ENCODE measurements at regions not wholly inside any gene's neighbourhood (a gene's known extent, or its start where the extent isn't known, plus 50 kb on each side); places are given as distances from the start of the nearest gene placed in this dataset.

GRCh38 chr1:219317762-219318353 is 144.2 kb downstream of the LYPLAL1 start:
- no peak for DNase-seq (ENCODE audit: low read depth in 2 of 2)

- no peak for DNase-seq (ENCODE audit: low read depth in 2 of 2)
These were observed 142.4 kb downstream of the LYPLAL1 start for GRCh38 chr1:219316066-219316465.

GRCh38 chr1:219313961-219314360 is 140.3 kb downstream of the LYPLAL1 start:
- DNase-seq (ENCODE audit: low read depth in 2 of 2), result no peak

GRCh38 chr1:219312967-219313366 is 139.3 kb downstream of the LYPLAL1 start:
- no peak for DNase-seq (ENCODE audit: low read depth in 2 of 2)

GRCh38 chr1:219310181-219310728 is 136.6 kb downstream of the LYPLAL1 start:
- no peak for DNase-seq (ENCODE audit: low read depth in 2 of 2)

- no peak for DNase-seq (ENCODE audit: low read depth in 2 of 2)
These were observed 134.7 kb downstream of the LYPLAL1 start for GRCh38 chr1:219308367-219308766.

GRCh38 chr1:219304227-219305226 is 130.8 kb downstream of the LYPLAL1 start:
- DNase-seq (ENCODE audit: low read depth in 2 of 2), result no peak

GRCh38 chr1:219302697-219303096 is 129.0 kb downstream of the LYPLAL1 start:
- DNase-seq (ENCODE audit: low read depth in 2 of 2), result no peak

- no peak for DNase-seq (ENCODE audit: low read depth in 2 of 2)
These were observed 125.7 kb downstream of the LYPLAL1 start for GRCh38 chr1:219299420-219299819.

- DNase-seq (ENCODE audit: low read depth in 2 of 2), result no peak
These were observed 125.0 kb downstream of the LYPLAL1 start for GRCh38 chr1:219298571-219299148.

- no peak for DNase-seq (ENCODE audit: low read depth in 2 of 2)
These were observed 123.0 kb downstream of the LYPLAL1 start for GRCh38 chr1:219296430-219297355.

- no peak for DNase-seq (ENCODE audit: low read depth in 2 of 2)
These were observed 120.6 kb downstream of the LYPLAL1 start for GRCh38 chr1:219294251-219294650.

- DNase-seq (ENCODE audit: low read depth in 2 of 2), result no peak
These were observed 119.7 kb downstream of the LYPLAL1 start for GRCh38 chr1:219293410-219293809.

- DNase-seq (ENCODE audit: low read depth in 2 of 2), result no peak
These were observed 119.3 kb downstream of the LYPLAL1 start for GRCh38 chr1:219292999-219293398.

GRCh38 chr1:219292341-219292740 is 118.7 kb downstream of the LYPLAL1 start:
- DNase-seq (ENCODE audit: low read depth in 2 of 2), result no peak

- no peak for DNase-seq (ENCODE audit: low read depth in 2 of 2)
These were observed 115.5 kb downstream of the LYPLAL1 start for GRCh38 chr1:219289171-219289570.

- DNase-seq (ENCODE audit: low read depth in 2 of 2), result no peak
These were observed 109.9 kb downstream of the LYPLAL1 start for GRCh38 chr1:219283541-219283940.

GRCh38 chr1:219281831-219282230 is 108.2 kb downstream of the LYPLAL1 start:
- no peak for DNase-seq (ENCODE audit: low read depth in 2 of 2)

- DNase-seq (ENCODE audit: low read depth in 2 of 2), result no peak
These were observed 105.5 kb downstream of the LYPLAL1 start for GRCh38 chr1:219279017-219279770.

GRCh38 chr1:219278288-219278687 is 104.6 kb downstream of the LYPLAL1 start:
- DNase-seq (ENCODE audit: low read depth in 2 of 2), result no peak

Data from stimulated activated CD4-positive, alpha-beta T cell treated with anti-CD3 and anti-CD28 coated beads, Interleukin-12 subunit alpha, Interleukin-12 subunit beta, amount 100 ng/mL, for 24 hours (primary cell).